HG03520 (cell line): ENCODE measurements at regions not wholly inside any gene's neighbourhood (a gene's known extent, or its start where the extent isn't known, plus 50 kb on each side); places are given as distances from the start of the nearest gene placed in this dataset.
"Not testable (repeated sequence)": the region's sequence is repeated elsewhere in the genome, so short reads cannot be mapped to it uniquely, and the experiment has no call there.

ENCODE experiments used
- ATAC-seq: cut with Tn5 transposase; IDR thresholded peaks from one replicate; pipeline ENCODE4 v1.9.1; 2021; ENCODE audit warnings: mild to moderate bottlenecking, moderate library complexity; ENCODE audit not compliant: unreplicated experiment

GRCh38 chr2:184174493-184175104 lies 423.7 kb upstream of the ZNF804A start:
- ATAC-seq, result no peak

DNA sequence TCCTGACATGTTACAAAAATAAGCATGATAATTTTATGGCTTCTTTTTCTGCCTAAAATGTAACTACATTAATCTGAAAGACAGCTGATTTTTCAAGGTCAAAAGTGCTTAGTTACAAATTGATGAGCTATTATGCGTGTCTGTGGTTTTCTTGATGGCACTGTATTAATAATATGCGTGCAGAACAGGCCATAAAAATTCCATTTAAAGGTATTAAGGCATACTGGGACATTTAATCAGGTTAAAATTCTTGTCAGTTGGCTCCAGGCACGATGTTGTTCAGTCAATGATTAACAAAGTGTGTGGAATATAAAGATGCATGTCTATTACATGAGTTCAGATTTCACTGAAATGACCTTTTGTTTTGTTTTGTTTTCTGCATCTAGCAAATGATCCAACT lies 420.1 kb upstream of the ZNF804A start:
- no peak for ATAC-seq

GRCh38 chr2:184186436-184186835 lies 411.9 kb upstream of the ZNF804A start:
- no peak for ATAC-seq

- no peak for ATAC-seq
Observed at GRCh38 chr2:184187421-184187971, 410.8 kb upstream of the ZNF804A start.

DNA sequence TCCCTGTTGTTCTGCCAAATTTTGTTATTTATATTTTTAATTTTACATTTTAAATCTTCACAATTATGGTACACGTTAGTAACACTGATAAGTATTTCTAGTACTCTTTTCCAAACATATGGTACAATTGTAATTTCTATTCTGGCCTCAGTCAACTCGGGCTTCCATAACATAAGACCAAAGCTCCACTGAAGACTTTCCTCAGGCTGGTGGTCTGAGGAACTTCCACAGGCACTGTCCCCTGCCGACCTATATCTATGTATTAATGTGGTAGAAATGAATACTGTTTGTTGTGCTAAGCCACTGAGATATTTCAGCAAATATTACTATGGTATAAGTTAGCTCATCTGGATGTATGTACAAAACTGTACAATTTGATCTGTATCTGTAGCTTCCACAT lies 407.6 kb upstream of the ZNF804A start:
- ATAC-seq, result no peak

GRCh38 chr2:184192649-184193048 lies 405.7 kb upstream of the ZNF804A start:
- ATAC-seq, result no peak

DNA sequence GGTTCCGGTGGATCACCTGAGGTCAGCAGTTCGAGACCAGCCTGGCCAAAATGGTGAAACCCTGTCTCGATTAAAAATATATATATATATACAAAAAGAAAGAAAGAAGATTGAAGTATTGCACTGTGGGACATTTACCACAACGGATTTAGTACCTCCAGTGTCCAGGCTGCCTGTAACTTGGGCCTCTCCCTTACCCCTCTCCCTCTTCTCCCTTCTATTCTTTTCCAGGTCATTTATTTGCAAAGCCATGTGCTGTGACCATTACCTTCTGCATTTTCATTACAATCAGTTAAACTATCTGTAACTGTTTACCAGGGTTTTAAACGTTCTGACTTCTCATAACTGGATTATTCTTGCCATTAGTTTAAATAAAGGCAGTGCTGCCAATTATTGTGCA lies 400.9 kb upstream of the ZNF804A start:
- no peak for ATAC-seq

GRCh38 chr2:184198791-184199190 lies 399.5 kb upstream of the ZNF804A start:
- ATAC-seq, result not testable (repeated sequence)

DNA sequence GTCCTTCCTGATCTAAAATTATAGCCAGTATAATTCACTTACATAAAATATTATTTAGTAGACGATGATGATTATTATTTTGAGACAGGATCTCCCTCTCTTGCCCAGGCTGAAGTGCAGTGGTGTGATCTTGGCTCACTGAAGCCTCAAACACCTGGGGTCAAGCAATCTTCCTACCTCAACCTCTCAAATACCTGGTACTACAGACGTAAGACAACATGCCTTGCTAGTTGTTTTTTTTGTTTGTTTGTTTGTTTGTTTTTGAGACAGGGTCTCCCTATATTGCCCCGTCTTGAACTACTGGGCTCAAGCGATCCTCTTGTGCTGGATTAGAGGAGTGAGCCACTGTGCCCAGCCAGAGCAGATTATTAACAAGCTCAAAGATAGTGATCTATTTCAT lies 399.1 kb upstream of the ZNF804A start:
- no peak for ATAC-seq

DNA sequence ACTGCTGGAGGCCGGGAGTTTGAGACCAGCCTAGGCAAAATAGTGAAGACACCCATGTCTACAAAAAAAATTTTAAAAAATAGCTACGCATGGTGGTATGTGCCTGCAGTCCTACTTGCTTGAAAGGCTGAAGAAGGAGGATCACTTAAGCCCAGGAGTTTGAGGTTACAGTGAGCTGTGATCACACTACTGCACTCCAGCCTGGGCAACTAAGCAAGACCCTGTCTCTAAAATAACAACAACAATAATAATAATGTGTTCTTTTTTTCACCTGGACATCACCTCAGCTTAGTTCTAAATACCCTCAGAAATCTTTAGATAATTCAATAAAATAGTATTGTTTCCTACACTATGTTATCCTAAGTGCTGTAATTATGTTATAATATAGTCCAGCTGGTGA lies 397.1 kb upstream of the ZNF804A start:
- no peak for ATAC-seq

DNA sequence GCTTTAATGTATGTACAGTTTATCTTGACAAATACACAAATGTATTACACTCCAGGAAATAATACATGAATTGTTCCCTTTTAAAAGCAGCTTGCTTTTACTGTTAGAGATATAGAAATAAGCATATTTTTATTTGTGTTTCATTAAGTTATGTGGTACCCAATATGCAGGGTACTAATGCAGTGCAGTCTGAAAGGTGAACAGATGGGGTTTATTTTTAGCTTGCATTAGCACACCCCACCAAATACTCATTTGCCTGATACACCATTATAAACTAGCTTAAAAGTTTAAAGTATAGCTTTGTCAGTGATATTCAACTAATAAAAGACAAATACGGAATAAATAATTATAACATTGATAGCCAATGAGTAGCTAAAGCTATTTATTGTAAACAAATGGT lies 394.7 kb upstream of the ZNF804A start:
- ATAC-seq, result no peak

DNA sequence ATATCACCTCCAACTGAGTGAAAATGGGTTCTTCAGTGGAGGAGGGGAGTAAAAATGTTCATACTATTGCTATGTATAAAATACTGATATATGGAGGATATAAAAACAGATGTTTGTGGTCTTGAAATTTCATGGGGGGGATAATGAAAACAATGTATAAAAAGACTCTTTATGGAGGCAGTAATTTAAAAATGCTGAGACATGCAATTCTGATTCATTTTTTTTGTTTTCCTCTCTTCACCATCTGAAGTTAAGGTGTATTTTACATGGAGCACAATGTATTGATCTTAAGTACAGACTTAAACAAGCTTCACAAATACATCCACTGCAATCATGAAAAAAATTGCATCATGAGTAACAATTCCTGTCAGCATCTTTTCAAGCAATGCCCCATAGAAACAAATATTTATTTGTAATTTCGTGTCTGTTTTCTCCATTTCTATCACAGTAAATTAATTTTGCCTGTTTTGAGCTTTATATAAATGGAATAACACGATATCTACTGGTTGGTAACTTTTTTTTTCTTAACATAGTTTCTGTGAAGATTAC lies 393.2 kb upstream of the ZNF804A start:
- ATAC-seq, result no peak

- no peak for ATAC-seq
Observed at GRCh38 chr2:184206045-184206444, 392.3 kb upstream of the ZNF804A start.

DNA sequence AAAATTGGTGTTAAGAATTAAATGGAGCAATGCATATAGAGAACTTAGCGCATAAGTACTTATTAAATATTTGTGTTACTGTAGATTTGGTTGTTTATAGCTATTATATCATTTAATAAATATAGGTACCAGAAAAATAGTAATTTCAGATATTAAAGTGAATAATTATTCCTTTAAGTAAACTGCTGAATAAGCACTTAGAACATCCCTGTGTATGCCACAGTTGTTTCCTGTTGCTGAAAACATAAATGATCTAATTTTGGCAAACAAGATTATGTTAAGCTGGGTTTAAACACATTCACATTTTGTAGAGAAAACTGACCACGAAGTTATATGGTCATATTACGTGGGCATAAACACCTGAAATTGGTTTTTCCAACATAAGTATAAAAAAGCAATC lies 388.0 kb upstream of the ZNF804A start:
- no peak for ATAC-seq

- no peak for ATAC-seq
Observed at GRCh38 chr2:184215745-184216144, 382.6 kb upstream of the ZNF804A start.

DNA sequence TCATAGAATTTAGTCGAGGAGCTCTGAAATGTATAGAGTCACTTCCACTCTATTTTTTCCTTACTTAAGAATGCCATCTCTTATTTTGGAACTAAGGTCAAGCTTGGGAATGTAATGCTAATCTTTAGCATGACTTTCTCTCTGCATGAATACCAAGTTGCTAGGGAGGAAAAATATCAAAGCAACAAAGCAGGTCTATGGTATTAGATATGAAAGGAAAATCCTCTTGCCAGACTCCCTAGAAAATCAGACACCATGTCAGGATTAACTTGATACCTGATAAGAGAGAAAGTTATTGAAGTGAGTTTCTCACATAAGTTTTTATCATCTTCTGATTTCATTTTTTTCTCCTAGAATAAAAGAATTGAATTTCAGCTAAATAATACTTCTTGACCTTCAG lies 341.7 kb upstream of the ZNF804A start:
- ATAC-seq, result no peak

- no peak for ATAC-seq
Observed at GRCh38 chr2:184261331-184261730, 337.0 kb upstream of the ZNF804A start.

DNA sequence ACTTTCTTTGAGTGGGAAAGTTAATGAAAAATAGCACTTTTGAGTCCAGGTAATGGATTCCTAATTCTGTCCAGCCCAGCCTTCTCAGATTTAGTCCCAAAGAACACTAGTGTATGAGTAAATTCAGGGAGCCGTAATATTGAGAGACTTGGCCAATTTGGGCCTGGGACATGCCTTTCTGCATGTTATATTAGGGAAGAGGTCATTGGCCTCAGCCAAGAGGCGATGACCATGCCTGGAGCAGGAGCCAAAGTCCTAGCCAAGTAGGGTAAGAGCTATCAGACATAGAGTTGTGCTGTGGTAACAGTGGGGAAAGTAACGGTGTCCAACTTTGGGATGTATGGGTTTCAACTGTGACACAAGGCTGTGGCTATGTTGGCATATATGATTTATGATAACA lies 336.5 kb upstream of the ZNF804A start:
- no peak for ATAC-seq

GRCh38 chr2:184268900-184269477 lies 329.3 kb upstream of the ZNF804A start:
- no peak for ATAC-seq

DNA sequence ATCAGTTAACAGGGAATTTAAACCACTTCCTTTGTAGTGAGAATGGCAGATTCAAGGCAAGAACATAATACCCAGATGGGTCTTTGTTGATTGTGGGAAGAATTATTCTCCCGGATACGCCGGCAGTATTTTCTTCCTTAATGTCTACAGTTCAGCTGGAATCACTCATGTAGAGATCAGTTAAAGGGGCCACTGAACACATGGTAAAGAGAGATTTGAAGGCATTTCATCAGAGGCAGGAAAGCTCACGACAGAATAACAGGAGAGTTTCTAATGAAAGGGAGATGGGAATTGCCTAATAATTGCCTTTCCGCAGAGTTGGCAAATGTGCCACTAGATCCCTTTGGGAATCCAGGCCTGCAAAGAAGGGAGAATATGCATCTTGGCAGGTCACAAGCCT lies 327.7 kb upstream of the ZNF804A start:
- no peak for ATAC-seq

DNA sequence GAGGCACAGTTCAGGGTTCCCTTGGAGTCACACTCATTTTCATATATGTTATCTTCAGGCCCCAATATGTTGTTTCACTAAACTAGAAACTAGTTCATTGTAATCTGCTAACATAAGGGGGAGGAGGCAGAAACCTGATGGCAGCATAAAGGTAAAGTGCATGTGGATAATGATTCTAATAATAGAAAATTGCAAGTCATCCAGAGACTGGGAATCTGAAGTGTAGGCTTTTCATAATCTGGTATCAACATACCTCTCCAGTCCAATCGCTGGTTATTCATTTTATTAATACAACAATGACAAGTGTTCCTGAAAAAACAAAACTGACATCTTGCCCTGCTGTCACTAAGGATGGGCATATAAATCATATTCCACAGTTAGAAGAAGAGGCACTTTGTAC lies 326.3 kb upstream of the ZNF804A start:
- ATAC-seq, result no peak

GRCh38 chr2:184294831-184295230 lies 303.5 kb upstream of the ZNF804A start:
- ATAC-seq, result no peak

DNA sequence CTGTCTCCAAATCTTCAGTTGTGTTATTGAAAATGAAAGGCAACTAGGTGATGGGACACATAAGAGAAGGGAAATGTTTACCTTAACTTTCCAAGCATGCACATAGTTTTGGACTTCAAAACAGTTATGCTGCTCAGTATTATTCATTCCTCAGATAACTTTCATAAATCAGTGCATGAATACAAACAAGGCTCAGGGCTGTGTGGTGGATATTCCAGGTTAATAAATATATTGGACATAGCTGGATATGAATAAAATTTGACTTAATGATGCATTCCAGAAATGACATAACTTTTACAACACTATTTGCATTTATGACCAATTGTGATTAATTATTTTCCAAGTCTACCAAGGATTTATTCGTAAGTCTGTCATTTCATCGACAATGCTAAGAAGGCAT lies 301.2 kb upstream of the ZNF804A start:
- no peak for ATAC-seq
